H1 (cell line): ENCODE measurements at regions not wholly inside any gene's neighbourhood (a gene's known extent, or its start where the extent isn't known, plus 50 kb on each side); places are given as distances from the start of the nearest gene placed in this dataset.

ENCODE experiments used
- JUND ChIP-seq: IDR thresholded peaks from 2 replicates; pipeline ENCODE4 v1.6.1; 2011; ENCODE audit warnings: mild to moderate bottlenecking, improper control_type of control experiment, low read length
- POLR2A ChIP-seq, 2 experiments: IDR thresholded peaks; 1 replicate in 1 of 2; 2 replicates in 1 of 2; pipeline ENCODE4 v1.6.1; 2011; ENCODE audit warnings: low read depth in 2 of 2, low read length in 2 of 2, mild to moderate bottlenecking in 2 of 2; ENCODE audit errors: control extremely low read depth in 1 of 2
- SP4 ChIP-seq: IDR thresholded peaks from 2 replicates; pipeline ENCODE4 v1.6.1; 2012; ENCODE audit warnings: low read length, inconsistent platforms
- TF ChIP-seq, protein P1 (sequence below), 3 experiments: IDR thresholded peaks; 1 replicate in 2 of 3; 2 replicates in 1 of 3; pipeline versions ENCODE4 v1.5.1 to v1.6.1; 2011; ENCODE audit warnings: low read length in 3 of 3, mild to moderate bottlenecking in 3 of 3, inconsistent platforms in 2 of 3, low read depth in 1 of 3, moderate library complexity in 1 of 3; ENCODE audit not compliant: insufficient read depth in 1 of 3; ENCODE audit errors: control extremely low read depth in 1 of 3
- TF ChIP-seq, protein P2 (sequence below): IDR thresholded peaks from 2 replicates; pipeline ENCODE4 v1.6.1; 2012; ENCODE audit warnings: low read length, inconsistent platforms

DNA sequence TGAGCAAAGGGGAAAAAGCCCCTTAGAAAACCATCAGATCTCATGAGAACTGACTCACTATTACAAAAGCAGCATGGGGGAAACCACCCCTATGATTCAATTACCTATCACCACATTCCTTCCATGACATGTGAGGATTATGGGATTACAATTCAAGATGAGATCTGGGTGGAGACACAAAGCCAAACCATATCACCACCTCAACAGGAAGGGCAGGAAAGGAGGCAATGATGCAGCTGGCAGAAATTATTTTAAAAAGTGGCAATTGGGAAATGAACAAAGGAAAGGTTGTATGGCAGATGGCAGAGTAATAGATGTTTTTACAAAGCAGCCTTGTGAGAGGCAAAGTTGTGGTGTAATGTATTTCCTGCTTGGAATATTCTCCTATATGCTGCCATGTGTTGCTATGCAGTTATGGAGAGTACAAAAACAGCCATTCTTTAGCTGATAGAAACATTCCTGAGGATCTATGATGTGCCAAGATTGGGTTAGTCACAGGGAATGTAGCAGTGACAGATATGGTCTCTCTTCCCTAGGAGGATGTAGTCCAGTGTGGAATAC is 138.8 kb downstream of the SMC2 start:
- TF ChIP-seq JUND: no peak
- TF ChIP-seq, protein P1, sequence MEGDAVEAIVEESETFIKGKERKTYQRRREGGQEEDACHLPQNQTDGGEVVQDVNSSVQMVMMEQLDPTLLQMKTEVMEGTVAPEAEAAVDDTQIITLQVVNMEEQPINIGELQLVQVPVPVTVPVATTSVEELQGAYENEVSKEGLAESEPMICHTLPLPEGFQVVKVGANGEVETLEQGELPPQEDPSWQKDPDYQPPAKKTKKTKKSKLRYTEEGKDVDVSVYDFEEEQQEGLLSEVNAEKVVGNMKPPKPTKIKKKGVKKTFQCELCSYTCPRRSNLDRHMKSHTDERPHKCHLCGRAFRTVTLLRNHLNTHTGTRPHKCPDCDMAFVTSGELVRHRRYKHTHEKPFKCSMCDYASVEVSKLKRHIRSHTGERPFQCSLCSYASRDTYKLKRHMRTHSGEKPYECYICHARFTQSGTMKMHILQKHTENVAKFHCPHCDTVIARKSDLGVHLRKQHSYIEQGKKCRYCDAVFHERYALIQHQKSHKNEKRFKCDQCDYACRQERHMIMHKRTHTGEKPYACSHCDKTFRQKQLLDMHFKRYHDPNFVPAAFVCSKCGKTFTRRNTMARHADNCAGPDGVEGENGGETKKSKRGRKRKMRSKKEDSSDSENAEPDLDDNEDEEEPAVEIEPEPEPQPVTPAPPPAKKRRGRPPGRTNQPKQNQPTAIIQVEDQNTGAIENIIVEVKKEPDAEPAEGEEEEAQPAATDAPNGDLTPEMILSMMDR (IDR thresholded peaks at IDR 0.05; ENCODE audit: control extremely low read depth in 1 of 3, insufficient read depth in 1 of 3, low read depth in 1 of 3, low read length in 3 of 3): no peak
- no peak for TF ChIP-seq POLR2A (IDR thresholded peaks at IDR 0.05; ENCODE audit: control extremely low read depth in 1 of 2, low read depth in 2 of 2, low read length in 2 of 2)
- TF ChIP-seq, protein P2, sequence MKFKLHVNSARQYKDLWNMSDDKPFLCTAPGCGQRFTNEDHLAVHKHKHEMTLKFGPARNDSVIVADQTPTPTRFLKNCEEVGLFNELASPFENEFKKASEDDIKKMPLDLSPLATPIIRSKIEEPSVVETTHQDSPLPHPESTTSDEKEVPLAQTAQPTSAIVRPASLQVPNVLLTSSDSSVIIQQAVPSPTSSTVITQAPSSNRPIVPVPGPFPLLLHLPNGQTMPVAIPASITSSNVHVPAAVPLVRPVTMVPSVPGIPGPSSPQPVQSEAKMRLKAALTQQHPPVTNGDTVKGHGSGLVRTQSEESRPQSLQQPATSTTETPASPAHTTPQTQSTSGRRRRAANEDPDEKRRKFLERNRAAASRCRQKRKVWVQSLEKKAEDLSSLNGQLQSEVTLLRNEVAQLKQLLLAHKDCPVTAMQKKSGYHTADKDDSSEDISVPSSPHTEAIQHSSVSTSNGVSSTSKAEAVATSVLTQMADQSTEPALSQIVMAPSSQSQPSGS: no peak
- TF ChIP-seq SP4: no peak
